GM10266 (cell line): ENCODE measurements at regions not wholly inside any gene's neighbourhood (a gene's known extent, or its start where the extent isn't known, plus 50 kb on each side); places are given as distances from the start of the nearest gene placed in this dataset.

Source experiments
- DNase-seq: peaks from one replicate; pipeline ENCODE4 v3.0.0; 2012; ENCODE audit errors: extremely low spot score
- TF ChIP-seq, protein P1 (sequence below): IDR thresholded peaks from 2 replicates; pipeline ENCODE4 v1.5.1; 2012; ENCODE audit warnings: mild to moderate bottlenecking, low read depth; ENCODE audit not compliant: control insufficient read depth, insufficient read depth; ENCODE audit errors: missing control alignments

DNA sequence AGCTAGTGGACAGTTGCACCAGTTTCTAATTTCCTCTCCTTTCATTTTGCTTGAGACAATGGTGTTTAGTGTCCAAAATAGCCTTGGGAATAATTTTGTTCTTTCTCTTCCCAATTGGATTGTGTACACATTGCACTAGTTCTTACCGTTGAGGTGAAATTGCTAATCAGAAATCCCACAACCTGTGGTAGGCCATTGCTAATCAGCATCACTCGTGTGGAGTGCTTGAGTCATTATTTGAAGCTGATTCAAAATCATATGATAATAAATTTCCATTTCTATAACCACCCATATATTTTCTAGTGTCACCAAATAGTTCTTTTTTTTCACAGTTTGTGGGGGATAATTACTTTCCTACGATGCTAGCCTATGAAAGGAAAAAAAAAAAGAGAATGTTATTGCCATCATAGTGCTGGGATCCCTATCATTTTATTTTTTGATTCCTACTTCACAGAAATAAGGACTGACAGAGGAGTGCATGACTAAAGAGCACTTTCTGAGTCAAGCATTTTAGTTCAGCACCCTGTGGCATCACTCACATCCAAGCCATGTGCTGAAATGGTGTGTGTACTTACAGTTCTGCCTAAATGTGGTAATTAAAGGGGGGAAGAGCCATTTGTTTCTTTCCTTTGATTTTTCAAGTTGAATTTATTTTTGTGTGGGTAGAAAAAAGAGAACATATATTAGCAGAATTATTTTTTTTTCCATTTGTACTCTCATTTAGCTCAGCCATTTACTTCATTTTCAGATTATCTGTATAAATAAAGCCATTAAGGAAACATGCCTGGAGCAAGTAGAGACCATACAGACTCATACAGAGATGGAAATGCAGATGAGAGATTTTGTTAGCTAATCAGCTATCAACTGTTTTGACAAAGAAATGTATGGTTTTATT is 108.0 kb upstream of the MEIS2 start:
- DNase-seq: no peak
- TF ChIP-seq, protein P1, sequence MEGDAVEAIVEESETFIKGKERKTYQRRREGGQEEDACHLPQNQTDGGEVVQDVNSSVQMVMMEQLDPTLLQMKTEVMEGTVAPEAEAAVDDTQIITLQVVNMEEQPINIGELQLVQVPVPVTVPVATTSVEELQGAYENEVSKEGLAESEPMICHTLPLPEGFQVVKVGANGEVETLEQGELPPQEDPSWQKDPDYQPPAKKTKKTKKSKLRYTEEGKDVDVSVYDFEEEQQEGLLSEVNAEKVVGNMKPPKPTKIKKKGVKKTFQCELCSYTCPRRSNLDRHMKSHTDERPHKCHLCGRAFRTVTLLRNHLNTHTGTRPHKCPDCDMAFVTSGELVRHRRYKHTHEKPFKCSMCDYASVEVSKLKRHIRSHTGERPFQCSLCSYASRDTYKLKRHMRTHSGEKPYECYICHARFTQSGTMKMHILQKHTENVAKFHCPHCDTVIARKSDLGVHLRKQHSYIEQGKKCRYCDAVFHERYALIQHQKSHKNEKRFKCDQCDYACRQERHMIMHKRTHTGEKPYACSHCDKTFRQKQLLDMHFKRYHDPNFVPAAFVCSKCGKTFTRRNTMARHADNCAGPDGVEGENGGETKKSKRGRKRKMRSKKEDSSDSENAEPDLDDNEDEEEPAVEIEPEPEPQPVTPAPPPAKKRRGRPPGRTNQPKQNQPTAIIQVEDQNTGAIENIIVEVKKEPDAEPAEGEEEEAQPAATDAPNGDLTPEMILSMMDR: no peak

DNA sequence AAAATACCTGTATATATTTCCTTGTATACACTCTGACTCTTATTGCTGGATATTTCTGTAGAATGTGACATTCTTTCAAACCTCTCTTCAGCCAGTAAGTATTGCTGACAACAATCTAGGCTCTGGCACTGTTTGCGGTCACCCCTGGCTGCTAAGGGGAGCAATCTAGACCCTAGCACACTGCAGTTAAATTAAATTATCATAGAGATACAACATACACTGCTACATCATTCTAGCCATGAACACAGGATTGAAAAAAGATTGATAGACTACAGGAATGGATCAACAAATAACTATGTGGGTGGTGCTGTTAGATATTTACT is 108.7 kb upstream of the MEIS2 start:
- no peak for DNase-seq
- TF ChIP-seq, protein P1: no peak

GRCh38 chr15:37217567-37217966 is 117.2 kb upstream of the MEIS2 start:
- TF ChIP-seq, protein P1: no peak
- DNase-seq: no peak

GRCh38 chr15:37218351-37218916 is 118.1 kb upstream of the MEIS2 start:
- TF ChIP-seq, protein P1: no peak
- no peak for DNase-seq

GRCh38 chr15:37219211-37219701 is 118.9 kb upstream of the MEIS2 start:
- DNase-seq: no peak

DNA sequence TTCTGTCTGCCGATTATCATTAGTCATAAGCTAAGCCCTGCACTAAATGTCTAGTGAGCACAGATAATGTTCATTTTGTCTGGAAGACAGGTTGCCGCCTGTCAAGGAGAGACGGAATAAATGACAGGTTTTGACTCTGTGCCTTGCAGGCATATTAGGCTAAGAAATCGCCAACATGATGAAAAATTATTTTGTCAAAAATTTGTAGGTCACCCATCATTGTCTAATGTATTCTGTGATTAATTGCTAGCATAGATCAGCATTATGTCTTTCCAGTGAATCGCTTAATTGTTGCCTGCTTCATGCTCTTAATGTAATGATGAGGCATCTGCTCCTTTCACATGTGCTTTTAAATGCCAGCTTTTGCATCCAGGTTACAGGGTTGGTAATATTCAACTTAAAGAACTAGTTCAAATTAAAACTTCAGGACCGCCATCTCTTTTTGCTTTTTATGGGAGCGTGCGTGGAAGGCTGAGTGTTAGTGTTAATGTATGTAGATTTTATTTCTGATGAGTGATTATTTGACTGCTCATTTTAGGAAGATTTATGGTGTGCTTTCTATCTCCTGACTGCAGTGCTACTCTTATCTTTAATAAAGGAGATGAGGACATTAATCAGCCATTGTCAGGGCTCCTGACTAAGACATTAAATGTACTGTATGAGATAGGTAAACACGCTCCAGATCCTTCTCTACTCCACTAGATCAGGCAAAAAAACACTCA is 120.8 kb upstream of the MEIS2 start:
- TF ChIP-seq, protein P1: no peak
- no peak for DNase-seq

More at GRCh38 chr15:37219211-37219701, 118.9 kb upstream of the MEIS2 start:
- TF ChIP-seq, protein P1: no peak
